HEK293 (cell line): ENCODE measurements at regions not wholly inside any gene's neighbourhood (a gene's known extent, or its start where the extent isn't known, plus 50 kb on each side); places are given as distances from the start of the nearest gene placed in this dataset.

Experiments used
- BCL11A ChIP-seq: fragments of 450-650 bp; formaldehyde crosslinking; IDR thresholded peaks from 2 replicates; pipeline ENCODE4 v1.5.1; 2016; ENCODE audit warnings: low read depth, missing biosample characterization, missing genetic modification characterization
- KLF7 ChIP-seq: fragments of 450-650 bp; formaldehyde crosslinking; IDR thresholded peaks from 2 replicates; pipeline ENCODE4 v1.5.1; 2016; ENCODE audit warnings: missing biosample characterization, missing genetic modification characterization, borderline replicate concordance
- ZBTB21 ChIP-seq: fragments of 450-650 bp; formaldehyde crosslinking; IDR thresholded peaks from 2 replicates; pipeline ENCODE4 v1.5.1; 2017; ENCODE audit warnings: missing biosample characterization, missing genetic modification characterization
- ZNF121 ChIP-seq: fragments of 450-650 bp; formaldehyde crosslinking; IDR thresholded peaks from 2 replicates; pipeline ENCODE4 v1.5.1; 2016; ENCODE audit warnings: missing biosample characterization, missing genetic modification characterization
- ZNF473 ChIP-seq: fragments of 450-650 bp; formaldehyde crosslinking; IDR thresholded peaks from 2 replicates; pipeline ENCODE4 v1.5.1; 2017; ENCODE audit warnings: missing biosample characterization, missing genetic modification characterization
- ZNF660 ChIP-seq: fragments of 450-650 bp; IDR thresholded peaks from 2 replicates; pipeline ENCODE4 v1.5.1; 2018; ENCODE audit warnings: missing biosample characterization, mild to moderate bottlenecking, missing genetic modification characterization
- ZNF670 ChIP-seq: fragments of 450-650 bp; formaldehyde crosslinking; IDR thresholded peaks from 2 replicates; pipeline ENCODE4 v1.5.1; 2016; ENCODE audit warnings: missing biosample characterization, missing genetic modification characterization, low read depth
- TF ChIP-seq, protein P1 (sequence below): fragments of 450-650 bp; formaldehyde crosslinking; IDR thresholded peaks from 2 replicates; pipeline ENCODE4 v1.5.1; 2016; ENCODE audit warnings: missing biosample characterization, missing genetic modification characterization
- TF ChIP-seq, protein P2 (sequence below): fragments of 450-650 bp; formaldehyde crosslinking; IDR thresholded peaks from 2 replicates; pipeline ENCODE4 v1.5.1; 2016; ENCODE audit warnings: missing biosample characterization, missing genetic modification characterization
- TF ChIP-seq, protein P3 (sequence below): fragments of 450-650 bp; formaldehyde crosslinking; optimal IDR thresholded peaks from 2 replicates; pipeline ENCODE3; 2016; ENCODE audit warnings: missing biosample characterization, mild to moderate bottlenecking, missing genetic modification characterization
- TF ChIP-seq, protein P4 (sequence below): sonication (generic); formaldehyde crosslinking; IDR thresholded peaks from 2 replicates; pipeline ENCODE4 v1.8.1; 2022; ENCODE audit warnings: mild to moderate bottlenecking, moderate library complexity, missing genetic modification reagents
- TF ChIP-seq, protein P5 (sequence below): fragments of 450-650 bp; formaldehyde crosslinking; IDR thresholded peaks from 2 replicates; pipeline ENCODE4 v1.5.1; 2016; ENCODE audit warnings: missing biosample characterization, missing genetic modification characterization
- TF ChIP-seq, protein P6 (sequence below): fragments of 450-650 bp; formaldehyde crosslinking; IDR thresholded peaks from 2 replicates; pipeline ENCODE4 v1.5.0; 2017; ENCODE audit warnings: missing biosample characterization, missing genetic modification characterization, borderline replicate concordance

DNA sequence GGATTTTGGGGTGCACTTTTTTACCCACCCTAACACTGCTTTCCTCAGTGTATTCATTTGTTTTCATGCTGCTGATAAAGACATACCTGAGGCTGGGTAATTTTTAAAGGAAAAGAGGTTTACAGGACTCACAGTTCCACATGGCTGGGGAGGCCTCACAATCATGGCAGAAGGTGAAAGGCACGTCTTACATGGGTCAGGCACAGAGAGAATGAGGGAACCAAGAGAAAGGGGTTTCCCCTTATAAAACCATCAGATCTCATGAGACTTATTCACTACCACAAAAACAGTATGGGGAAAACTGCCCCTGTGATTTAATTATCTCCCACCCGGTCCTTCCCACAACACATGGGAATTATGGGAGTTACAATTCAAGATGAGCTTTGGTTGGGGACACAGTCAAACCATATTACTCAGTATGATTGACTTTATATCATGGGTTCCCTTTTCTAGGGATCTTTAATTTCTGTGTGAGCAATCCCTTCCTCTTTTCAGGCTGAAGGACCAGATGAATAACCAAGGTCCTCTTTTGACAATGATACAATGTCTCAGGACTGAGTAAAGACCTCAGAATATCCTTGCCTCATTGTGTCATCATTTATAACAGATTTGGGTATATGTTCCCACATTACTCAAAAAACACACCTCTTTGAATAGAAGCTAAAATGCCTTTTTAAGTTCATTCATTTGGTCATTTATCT lies 100.1 kb upstream of the TRIB2 start:
- TF ChIP-seq, protein P1, sequence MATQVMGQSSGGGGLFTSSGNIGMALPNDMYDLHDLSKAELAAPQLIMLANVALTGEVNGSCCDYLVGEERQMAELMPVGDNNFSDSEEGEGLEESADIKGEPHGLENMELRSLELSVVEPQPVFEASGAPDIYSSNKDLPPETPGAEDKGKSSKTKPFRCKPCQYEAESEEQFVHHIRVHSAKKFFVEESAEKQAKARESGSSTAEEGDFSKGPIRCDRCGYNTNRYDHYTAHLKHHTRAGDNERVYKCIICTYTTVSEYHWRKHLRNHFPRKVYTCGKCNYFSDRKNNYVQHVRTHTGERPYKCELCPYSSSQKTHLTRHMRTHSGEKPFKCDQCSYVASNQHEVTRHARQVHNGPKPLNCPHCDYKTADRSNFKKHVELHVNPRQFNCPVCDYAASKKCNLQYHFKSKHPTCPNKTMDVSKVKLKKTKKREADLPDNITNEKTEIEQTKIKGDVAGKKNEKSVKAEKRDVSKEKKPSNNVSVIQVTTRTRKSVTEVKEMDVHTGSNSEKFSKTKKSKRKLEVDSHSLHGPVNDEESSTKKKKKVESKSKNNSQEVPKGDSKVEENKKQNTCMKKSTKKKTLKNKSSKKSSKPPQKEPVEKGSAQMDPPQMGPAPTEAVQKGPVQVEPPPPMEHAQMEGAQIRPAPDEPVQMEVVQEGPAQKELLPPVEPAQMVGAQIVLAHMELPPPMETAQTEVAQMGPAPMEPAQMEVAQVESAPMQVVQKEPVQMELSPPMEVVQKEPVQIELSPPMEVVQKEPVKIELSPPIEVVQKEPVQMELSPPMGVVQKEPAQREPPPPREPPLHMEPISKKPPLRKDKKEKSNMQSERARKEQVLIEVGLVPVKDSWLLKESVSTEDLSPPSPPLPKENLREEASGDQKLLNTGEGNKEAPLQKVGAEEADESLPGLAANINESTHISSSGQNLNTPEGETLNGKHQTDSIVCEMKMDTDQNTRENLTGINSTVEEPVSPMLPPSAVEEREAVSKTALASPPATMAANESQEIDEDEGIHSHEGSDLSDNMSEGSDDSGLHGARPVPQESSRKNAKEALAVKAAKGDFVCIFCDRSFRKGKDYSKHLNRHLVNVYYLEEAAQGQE (tag by site-specific recombination) = no peak
- TF ChIP-seq KLF7 (tag by site-specific recombination) = no peak
- TF ChIP-seq ZNF473 (tag by site-specific recombination) = no peak
- no peak for TF ChIP-seq ZNF660 (tag by site-specific recombination)
- no peak for TF ChIP-seq ZNF670
- TF ChIP-seq, protein P2, sequence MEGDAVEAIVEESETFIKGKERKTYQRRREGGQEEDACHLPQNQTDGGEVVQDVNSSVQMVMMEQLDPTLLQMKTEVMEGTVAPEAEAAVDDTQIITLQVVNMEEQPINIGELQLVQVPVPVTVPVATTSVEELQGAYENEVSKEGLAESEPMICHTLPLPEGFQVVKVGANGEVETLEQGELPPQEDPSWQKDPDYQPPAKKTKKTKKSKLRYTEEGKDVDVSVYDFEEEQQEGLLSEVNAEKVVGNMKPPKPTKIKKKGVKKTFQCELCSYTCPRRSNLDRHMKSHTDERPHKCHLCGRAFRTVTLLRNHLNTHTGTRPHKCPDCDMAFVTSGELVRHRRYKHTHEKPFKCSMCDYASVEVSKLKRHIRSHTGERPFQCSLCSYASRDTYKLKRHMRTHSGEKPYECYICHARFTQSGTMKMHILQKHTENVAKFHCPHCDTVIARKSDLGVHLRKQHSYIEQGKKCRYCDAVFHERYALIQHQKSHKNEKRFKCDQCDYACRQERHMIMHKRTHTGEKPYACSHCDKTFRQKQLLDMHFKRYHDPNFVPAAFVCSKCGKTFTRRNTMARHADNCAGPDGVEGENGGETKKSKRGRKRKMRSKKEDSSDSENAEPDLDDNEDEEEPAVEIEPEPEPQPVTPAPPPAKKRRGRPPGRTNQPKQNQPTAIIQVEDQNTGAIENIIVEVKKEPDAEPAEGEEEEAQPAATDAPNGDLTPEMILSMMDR = no peak
- TF ChIP-seq, protein P3, sequence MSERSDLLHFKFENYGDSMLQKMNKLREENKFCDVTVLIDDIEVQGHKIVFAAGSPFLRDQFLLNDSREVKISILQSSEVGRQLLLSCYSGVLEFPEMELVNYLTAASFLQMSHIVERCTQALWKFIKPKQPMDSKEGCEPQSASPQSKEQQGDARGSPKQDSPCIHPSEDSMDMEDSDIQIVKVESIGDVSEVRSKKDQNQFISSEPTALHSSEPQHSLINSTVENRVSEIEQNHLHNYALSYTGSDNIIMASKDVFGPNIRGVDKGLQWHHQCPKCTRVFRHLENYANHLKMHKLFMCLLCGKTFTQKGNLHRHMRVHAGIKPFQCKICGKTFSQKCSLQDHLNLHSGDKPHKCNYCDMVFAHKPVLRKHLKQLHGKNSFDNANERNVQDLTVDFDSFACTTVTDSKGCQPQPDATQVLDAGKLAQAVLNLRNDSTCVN (tag by site-specific recombination) = no peak
- no peak for TF ChIP-seq ZNF121 (tag by site-specific recombination)
- TF ChIP-seq, protein P4, sequence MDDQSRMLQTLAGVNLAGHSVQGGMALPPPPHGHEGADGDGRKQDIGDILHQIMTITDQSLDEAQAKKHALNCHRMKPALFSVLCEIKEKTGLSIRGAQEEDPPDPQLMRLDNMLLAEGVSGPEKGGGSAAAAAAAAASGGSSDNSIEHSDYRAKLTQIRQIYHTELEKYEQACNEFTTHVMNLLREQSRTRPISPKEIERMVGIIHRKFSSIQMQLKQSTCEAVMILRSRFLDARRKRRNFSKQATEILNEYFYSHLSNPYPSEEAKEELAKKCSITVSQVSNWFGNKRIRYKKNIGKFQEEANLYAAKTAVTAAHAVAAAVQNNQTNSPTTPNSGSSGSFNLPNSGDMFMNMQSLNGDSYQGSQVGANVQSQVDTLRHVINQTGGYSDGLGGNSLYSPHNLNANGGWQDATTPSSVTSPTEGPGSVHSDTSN = no peak
- no peak for TF ChIP-seq ZBTB21 (tag by site-specific recombination)
- TF ChIP-seq, protein P5, sequence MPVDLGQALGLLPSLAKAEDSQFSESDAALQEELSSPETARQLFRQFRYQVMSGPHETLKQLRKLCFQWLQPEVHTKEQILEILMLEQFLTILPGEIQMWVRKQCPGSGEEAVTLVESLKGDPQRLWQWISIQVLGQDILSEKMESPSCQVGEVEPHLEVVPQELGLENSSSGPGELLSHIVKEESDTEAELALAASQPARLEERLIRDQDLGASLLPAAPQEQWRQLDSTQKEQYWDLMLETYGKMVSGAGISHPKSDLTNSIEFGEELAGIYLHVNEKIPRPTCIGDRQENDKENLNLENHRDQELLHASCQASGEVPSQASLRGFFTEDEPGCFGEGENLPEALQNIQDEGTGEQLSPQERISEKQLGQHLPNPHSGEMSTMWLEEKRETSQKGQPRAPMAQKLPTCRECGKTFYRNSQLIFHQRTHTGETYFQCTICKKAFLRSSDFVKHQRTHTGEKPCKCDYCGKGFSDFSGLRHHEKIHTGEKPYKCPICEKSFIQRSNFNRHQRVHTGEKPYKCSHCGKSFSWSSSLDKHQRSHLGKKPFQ (tag by site-specific recombination) = no peak
- TF ChIP-seq, protein P6, sequence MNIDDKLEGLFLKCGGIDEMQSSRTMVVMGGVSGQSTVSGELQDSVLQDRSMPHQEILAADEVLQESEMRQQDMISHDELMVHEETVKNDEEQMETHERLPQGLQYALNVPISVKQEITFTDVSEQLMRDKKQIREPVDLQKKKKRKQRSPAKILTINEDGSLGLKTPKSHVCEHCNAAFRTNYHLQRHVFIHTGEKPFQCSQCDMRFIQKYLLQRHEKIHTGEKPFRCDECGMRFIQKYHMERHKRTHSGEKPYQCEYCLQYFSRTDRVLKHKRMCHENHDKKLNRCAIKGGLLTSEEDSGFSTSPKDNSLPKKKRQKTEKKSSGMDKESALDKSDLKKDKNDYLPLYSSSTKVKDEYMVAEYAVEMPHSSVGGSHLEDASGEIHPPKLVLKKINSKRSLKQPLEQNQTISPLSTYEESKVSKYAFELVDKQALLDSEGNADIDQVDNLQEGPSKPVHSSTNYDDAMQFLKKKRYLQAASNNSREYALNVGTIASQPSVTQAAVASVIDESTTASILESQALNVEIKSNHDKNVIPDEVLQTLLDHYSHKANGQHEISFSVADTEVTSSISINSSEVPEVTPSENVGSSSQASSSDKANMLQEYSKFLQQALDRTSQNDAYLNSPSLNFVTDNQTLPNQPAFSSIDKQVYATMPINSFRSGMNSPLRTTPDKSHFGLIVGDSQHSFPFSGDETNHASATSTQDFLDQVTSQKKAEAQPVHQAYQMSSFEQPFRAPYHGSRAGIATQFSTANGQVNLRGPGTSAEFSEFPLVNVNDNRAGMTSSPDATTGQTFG (tag by site-specific recombination) = no peak
- TF ChIP-seq BCL11A = no peak
